ENCODE measurements at regions not wholly inside any gene's neighbourhood (a gene's known extent, or its start where the extent isn't known, plus 50 kb on each side); places are given as distances from the start of the nearest gene placed in this dataset.

DNA sequence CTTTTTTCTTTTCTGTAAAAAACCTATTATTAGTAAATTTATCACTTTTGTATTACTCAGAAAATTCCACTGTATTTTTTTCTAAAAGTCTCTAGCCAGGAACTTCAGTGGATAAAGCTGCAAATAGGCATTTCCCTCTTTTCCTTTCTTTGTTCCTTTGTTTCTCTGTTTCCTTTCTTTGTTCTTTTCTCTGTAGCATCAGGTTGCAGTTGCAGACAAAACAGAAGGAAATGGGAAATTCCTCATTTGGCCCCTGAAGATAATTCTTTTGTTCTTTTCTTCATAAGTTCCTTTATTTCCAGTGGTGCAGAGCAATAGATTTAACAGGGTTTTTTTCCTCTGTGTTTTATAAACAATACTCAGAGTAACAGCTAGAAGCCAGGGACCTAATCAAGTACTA, 416.5 kb downstream of the TBL1XR1 start:
- Histone ChIP-seq H3K9me3 (ENCODE audit: control insufficient read depth in 2 of 2, low read length in 2 of 2) (no peaks in the 10 kb centered on the region), H3K27ac (ENCODE audit: low read depth in 2 of 2, low read length in 2 of 2) (no peak overlapping the region), H3K27me3 (ENCODE audit: control insufficient read depth in 2 of 2, insufficient read depth in 2 of 2, low read length in 2 of 2) (no peaks in the 10 kb centered on the region), H3K4me1 (ENCODE audit: control insufficient read depth in 2 of 2, insufficient read depth in 2 of 2, low read length in 2 of 2) (no peaks in the 10 kb centered on the region), H3K9ac (ENCODE audit: low read depth in 1 of 2, low read length in 2 of 2) (no peak overlapping the region), H3K4me3 (ENCODE audit: low read length in 2 of 2) (no peak overlapping the region), H3K36me3 (ENCODE audit: control insufficient read depth in 2 of 2, insufficient read depth in 2 of 2, low read length in 2 of 2) (no peaks in the 10 kb centered on the region)

DNA sequence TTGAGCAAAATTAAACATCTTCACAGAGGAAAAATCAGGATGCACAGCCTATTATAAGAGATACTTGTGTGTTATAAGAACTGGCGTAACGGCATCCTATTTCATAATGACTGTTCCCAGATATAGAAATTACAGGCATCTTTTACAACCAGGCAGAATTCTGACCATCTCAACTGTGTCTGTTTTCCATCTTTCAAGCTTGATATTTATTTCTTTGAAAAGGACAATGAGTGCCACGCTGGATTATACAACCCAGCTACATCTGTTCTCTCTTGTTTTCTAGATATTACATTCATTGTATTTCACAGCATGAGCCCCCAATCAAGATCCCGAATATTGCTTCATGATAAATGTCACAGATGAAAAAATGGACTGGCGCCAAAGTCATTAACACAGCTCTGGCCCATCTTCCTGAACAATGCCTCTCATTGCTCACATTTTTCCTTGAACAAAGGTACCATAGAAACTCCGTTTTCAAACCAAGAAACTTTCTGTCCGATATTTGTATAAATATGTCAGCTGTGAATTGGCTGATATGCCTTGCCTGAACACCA, 420.6 kb downstream of the TBL1XR1 start:
- H3K27ac ChIP-seq (ENCODE audit: low read depth in 2 of 2, low read length in 2 of 2) = no peak overlapping the region
- H3K27me3 ChIP-seq (ENCODE audit: control insufficient read depth in 2 of 2, insufficient read depth in 2 of 2, low read length in 2 of 2) = no peaks in the 10 kb centered on the region
- H3K9ac ChIP-seq (ENCODE audit: low read depth in 1 of 2, low read length in 2 of 2) = no peak overlapping the region
- no peak overlapping the region for H3K4me3 ChIP-seq (ENCODE audit: low read length in 2 of 2)
- H3K9me3 ChIP-seq (ENCODE audit: control insufficient read depth in 2 of 2, low read length in 2 of 2) = peaks cover 0 to 2% of the 10 kb centered on the region in 2 donors
- no peaks in the 10 kb centered on the region for H3K36me3 ChIP-seq (ENCODE audit: control insufficient read depth in 2 of 2, insufficient read depth in 2 of 2, low read length in 2 of 2)
- H3K4me1 ChIP-seq (ENCODE audit: control insufficient read depth in 2 of 2, insufficient read depth in 2 of 2, low read length in 2 of 2) = no peaks in the 10 kb centered on the region

DNA sequence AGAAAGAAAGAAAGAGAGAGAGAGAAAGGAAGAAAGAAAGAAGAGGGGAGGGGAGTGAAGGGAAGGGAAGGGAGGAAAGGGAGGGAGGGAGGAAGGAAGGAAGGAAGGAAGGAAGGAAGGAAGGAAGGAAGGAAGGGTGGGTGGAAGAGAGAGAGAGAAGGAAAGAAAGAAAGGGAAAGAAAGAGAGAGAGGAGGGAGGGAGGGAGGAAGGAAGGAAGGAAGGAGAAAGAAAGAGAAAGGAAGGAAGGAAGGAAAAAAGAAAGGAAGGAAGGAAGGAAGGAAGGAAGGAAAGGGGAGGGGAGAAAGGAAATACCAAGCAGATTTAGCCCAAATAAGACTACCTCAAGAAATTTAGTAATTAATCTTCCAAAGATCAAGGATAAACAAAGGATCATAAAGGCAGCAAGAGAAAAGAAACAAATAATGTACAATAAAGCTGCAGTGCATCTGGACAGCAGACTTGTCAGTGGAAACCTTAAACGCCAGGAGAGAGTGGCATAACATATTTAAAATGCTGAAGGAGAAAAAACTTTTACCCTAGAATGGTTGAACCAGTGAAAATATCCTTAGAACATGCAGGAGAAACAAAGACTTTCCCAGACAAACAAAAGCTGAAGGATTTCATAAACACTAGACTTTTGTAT, 427.6 kb downstream of the TBL1XR1 start:
- H3K36me3 ChIP-seq (ENCODE audit: control insufficient read depth in 2 of 2, insufficient read depth in 2 of 2, low read length in 2 of 2) = no peaks in the 10 kb centered on the region

DNA sequence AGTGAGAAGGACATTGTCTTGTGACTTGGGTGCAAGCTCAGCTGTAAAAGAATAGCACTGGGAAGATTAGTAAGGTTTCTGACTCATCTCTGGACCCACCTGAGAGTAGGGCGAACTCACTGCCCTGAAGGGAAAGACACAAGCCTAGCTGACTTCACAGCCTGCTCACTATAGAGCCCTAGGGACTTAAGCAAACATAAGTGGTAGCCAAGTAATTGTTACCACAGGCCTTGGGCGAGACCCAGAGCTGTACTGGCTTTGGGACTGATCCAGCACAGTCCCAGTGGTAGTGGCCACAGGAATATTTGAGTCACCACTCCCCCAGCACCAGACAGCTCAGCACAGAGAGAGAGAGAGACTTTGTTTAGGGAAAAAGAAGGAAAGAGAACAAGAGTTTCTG, 429.9 kb downstream of the TBL1XR1 start:
- H3K4me1 ChIP-seq (ENCODE audit: control insufficient read depth in 2 of 2, insufficient read depth in 2 of 2, low read length in 2 of 2) = no peaks in the 10 kb centered on the region
- H3K4me3 ChIP-seq (ENCODE audit: low read length in 2 of 2) = no peak overlapping the region
- no peaks in the 10 kb centered on the region for H3K27me3 ChIP-seq (ENCODE audit: control insufficient read depth in 2 of 2, insufficient read depth in 2 of 2, low read length in 2 of 2)
- no peak overlapping the region for H3K27ac ChIP-seq (ENCODE audit: low read depth in 2 of 2, low read length in 2 of 2)
- H3K9ac ChIP-seq (ENCODE audit: low read depth in 1 of 2, low read length in 2 of 2) = no peak overlapping the region
- H3K36me3 ChIP-seq (ENCODE audit: control insufficient read depth in 2 of 2, insufficient read depth in 2 of 2, low read length in 2 of 2) = no peaks in the 10 kb centered on the region
- no peaks in the 10 kb centered on the region for H3K9me3 ChIP-seq (ENCODE audit: control insufficient read depth in 2 of 2, low read length in 2 of 2)

More for the DNA sequence above, 427.6 kb downstream of the TBL1XR1 start:
- no peaks in the 10 kb centered on the region for H3K4me1 ChIP-seq (ENCODE audit: control insufficient read depth in 2 of 2, insufficient read depth in 2 of 2, low read length in 2 of 2)
- H3K27me3 ChIP-seq (ENCODE audit: control insufficient read depth in 2 of 2, insufficient read depth in 2 of 2, low read length in 2 of 2) = no peaks in the 10 kb centered on the region
- no peak overlapping the region for H3K9ac ChIP-seq (ENCODE audit: low read depth in 1 of 2, low read length in 2 of 2)
- no peak overlapping the region for H3K4me3 ChIP-seq (ENCODE audit: low read length in 2 of 2)
- H3K9me3 ChIP-seq (ENCODE audit: control insufficient read depth in 2 of 2, low read length in 2 of 2) = peaks cover 0 to 2% of the 10 kb centered on the region in 2 donors
- no peak overlapping the region for H3K27ac ChIP-seq (ENCODE audit: low read depth in 2 of 2, low read length in 2 of 2)

DNA sequence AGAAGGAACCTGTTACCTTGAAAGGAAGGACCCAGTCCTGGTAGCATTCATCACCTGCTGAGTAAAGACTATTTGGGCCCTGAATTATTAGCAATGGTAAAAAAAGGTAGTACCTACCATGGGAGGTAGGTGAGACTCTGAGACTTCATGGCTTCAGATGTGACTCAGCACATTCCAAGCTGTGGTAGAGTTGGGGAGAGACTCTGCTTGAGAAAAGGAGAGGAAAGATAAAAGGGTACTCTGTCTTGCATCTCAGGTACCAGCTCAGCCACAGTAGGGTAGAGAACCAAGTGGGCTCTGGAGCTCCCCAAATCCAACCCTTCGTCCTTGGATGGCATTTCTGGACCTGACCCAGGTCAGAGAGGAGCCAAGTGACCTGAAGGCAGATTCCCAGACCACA, 430.4 kb downstream of the TBL1XR1 start:
- Histone ChIP-seq H3K4me1 (ENCODE audit: control insufficient read depth in 2 of 2, insufficient read depth in 2 of 2, low read length in 2 of 2) (no peaks in the 10 kb centered on the region), H3K27me3 (ENCODE audit: control insufficient read depth in 2 of 2, insufficient read depth in 2 of 2, low read length in 2 of 2) (no peaks in the 10 kb centered on the region), H3K36me3 (ENCODE audit: control insufficient read depth in 2 of 2, insufficient read depth in 2 of 2, low read length in 2 of 2) (no peaks in the 10 kb centered on the region), H3K4me3 (ENCODE audit: low read length in 2 of 2) (no peak overlapping the region), H3K9ac (ENCODE audit: low read depth in 1 of 2, low read length in 2 of 2) (no peak overlapping the region), H3K27ac (ENCODE audit: low read depth in 2 of 2, low read length in 2 of 2) (no peak overlapping the region), H3K9me3 (ENCODE audit: control insufficient read depth in 2 of 2, low read length in 2 of 2) (no peaks in the 10 kb centered on the region)

DNA sequence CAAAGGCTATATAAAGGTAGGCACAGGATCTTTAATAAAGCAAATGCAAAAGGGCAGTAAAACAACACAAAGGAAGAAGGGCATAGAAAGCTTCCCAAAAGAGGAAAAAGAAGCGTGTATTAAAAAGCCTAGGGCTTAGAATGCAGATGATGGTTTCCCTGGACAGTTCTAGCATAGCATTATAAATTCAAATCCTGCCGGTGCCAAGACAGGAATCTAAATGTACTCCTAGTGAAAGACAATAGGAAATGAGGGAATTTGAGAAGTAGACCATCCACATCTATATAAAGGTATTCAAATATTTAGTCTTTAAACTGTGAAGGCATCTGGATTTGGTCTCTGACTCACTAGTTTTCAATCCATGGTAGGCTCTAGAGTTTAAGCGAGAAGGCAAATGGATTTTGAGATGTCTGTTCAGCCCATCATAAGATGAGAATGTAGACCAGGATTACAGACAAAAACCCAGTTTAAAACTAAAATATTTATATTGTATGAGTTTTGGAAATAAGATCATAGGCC, 431.8 kb downstream of the TBL1XR1 start:
- Histone ChIP-seq H3K27me3 (ENCODE audit: control insufficient read depth in 2 of 2, insufficient read depth in 2 of 2, low read length in 2 of 2) (no peaks in the 10 kb centered on the region), H3K4me3 (ENCODE audit: low read length in 2 of 2) (no peak overlapping the region), H3K27ac (ENCODE audit: low read depth in 2 of 2, low read length in 2 of 2) (no peak overlapping the region), H3K4me1 (ENCODE audit: control insufficient read depth in 2 of 2, insufficient read depth in 2 of 2, low read length in 2 of 2) (no peaks in the 10 kb centered on the region), H3K9ac (ENCODE audit: low read depth in 1 of 2, low read length in 2 of 2) (no peak overlapping the region), H3K36me3 (ENCODE audit: control insufficient read depth in 2 of 2, insufficient read depth in 2 of 2, low read length in 2 of 2) (no peaks in the 10 kb centered on the region), H3K9me3 (ENCODE audit: control insufficient read depth in 2 of 2, low read length in 2 of 2) (no peaks in the 10 kb centered on the region)

DNA sequence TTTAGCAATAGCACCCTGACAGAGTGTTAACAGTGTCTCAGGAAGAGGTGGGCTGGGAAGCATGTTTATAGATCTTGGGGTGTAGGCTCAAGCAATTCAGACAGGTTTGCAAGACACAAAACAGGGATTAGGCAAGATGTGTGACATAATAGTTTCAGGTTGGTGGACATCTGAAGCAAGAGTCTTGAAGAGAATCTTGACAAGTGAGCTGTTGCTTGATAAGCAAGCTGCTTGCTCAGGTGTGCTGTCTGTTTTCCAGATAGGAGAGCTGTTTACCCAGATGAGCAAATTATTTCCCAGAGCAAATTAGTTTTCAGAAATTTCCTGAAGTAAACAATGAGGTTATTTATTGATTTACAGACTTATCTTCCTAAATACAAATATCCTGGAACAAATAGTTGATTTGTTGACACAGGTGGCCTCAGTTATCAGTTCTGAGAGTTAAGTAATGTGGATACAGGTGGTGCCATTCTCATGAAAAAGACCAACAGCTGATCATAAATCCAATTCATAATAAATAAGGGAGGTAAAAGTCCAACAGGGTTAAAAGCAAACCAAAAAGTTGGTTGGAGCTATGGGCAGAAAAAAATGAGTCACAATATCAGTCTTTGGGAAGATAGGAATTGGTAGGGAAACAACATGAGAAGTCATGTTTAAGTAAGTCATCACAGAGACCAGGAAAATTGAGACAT, 437.3 kb downstream of the TBL1XR1 start:
- H3K27me3 ChIP-seq (ENCODE audit: control insufficient read depth in 2 of 2, insufficient read depth in 2 of 2, low read length in 2 of 2) = no peaks in the 10 kb centered on the region
- no peaks in the 10 kb centered on the region for H3K4me1 ChIP-seq (ENCODE audit: control insufficient read depth in 2 of 2, insufficient read depth in 2 of 2, low read length in 2 of 2)
- no peaks in the 10 kb centered on the region for H3K36me3 ChIP-seq (ENCODE audit: control insufficient read depth in 2 of 2, insufficient read depth in 2 of 2, low read length in 2 of 2)
- no peaks in the 10 kb centered on the region for H3K9me3 ChIP-seq (ENCODE audit: control insufficient read depth in 2 of 2, low read length in 2 of 2)
- no peak overlapping the region for H3K27ac ChIP-seq (ENCODE audit: low read depth in 2 of 2, low read length in 2 of 2)
- H3K4me3 ChIP-seq (ENCODE audit: low read length in 2 of 2) = no peak overlapping the region
- H3K9ac ChIP-seq (ENCODE audit: low read depth in 1 of 2, low read length in 2 of 2) = no peak overlapping the region

DNA sequence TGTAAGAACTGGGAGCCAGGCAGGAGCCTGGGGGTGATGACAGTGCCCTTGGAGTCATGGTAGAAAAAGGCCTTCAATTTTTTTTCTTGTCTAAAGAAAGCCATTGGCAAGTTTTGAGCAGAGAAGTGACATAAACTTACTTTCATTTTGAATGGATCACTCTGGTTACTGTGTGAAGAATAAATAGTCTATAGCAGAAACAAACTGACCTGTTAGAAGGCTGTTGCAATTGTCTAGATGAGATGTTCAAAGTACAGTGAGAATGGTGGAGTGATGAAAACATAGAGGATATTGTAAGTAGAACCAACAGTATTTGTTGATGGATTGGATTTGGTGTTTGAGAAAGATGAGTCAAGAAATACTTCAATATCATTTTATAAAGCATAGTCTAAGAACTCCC, 439.9 kb downstream of the TBL1XR1 start:
- H3K4me3 ChIP-seq (ENCODE audit: low read length in 2 of 2) = no peak overlapping the region
- no peaks in the 10 kb centered on the region for H3K9me3 ChIP-seq (ENCODE audit: control insufficient read depth in 2 of 2, low read length in 2 of 2)
- no peak overlapping the region for H3K27ac ChIP-seq (ENCODE audit: low read depth in 2 of 2, low read length in 2 of 2)
- no peaks in the 10 kb centered on the region for H3K4me1 ChIP-seq (ENCODE audit: control insufficient read depth in 2 of 2, insufficient read depth in 2 of 2, low read length in 2 of 2)
- no peaks in the 10 kb centered on the region for H3K36me3 ChIP-seq (ENCODE audit: control insufficient read depth in 2 of 2, insufficient read depth in 2 of 2, low read length in 2 of 2)
- no peaks in the 10 kb centered on the region for H3K27me3 ChIP-seq (ENCODE audit: control insufficient read depth in 2 of 2, insufficient read depth in 2 of 2, low read length in 2 of 2)
- no peak overlapping the region for H3K9ac ChIP-seq (ENCODE audit: low read depth in 1 of 2, low read length in 2 of 2)

DNA sequence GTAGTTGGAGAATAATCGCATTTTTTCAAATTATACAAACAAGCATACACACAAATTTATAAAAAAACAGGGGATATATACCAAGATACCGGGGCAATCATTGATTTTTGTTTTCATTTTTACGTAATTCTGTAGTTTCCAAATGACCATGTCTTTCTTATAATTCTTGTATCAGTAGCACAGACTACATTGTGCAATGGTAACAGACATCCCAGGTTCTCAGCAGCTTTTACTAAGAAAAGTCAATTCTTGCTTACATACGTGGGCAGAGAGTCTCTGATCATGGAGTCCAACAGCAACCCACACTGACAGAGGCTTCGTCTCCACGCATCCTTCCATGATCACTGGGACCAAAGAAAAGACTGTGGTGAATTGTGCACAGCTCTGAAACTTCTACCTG, 441.3 kb downstream of the TBL1XR1 start:
- Histone ChIP-seq H3K9ac (ENCODE audit: low read depth in 1 of 2, low read length in 2 of 2) (no peak overlapping the region), H3K27ac (ENCODE audit: low read depth in 2 of 2, low read length in 2 of 2) (no peak overlapping the region), H3K4me3 (ENCODE audit: low read length in 2 of 2) (no peak overlapping the region), H3K27me3 (ENCODE audit: control insufficient read depth in 2 of 2, insufficient read depth in 2 of 2, low read length in 2 of 2) (no peaks in the 10 kb centered on the region), H3K36me3 (ENCODE audit: control insufficient read depth in 2 of 2, insufficient read depth in 2 of 2, low read length in 2 of 2) (no peaks in the 10 kb centered on the region), H3K9me3 (ENCODE audit: control insufficient read depth in 2 of 2, low read length in 2 of 2) (no peaks in the 10 kb centered on the region), H3K4me1 (ENCODE audit: control insufficient read depth in 2 of 2, insufficient read depth in 2 of 2, low read length in 2 of 2) (no peaks in the 10 kb centered on the region)

DNA sequence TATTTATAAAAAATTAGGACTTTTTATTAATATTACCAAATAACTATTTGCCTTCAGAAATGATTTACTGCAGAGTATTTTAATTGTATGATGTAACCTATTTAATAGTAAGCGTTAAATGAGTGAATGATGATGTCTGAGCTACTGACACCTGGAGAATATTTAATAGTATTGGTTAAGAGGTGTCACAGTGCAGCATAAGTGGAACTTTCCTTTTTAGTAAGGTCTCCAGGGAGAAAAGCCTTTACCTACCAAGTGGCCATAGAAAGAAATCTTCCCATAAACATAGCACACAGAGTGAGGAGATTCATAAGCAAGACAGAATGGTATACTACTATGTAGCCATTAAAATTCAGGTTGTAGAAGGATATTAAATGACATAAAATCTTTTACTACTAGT, 441.7 kb downstream of the TBL1XR1 start:
- no peaks in the 10 kb centered on the region for H3K27me3 ChIP-seq (ENCODE audit: control insufficient read depth in 2 of 2, insufficient read depth in 2 of 2, low read length in 2 of 2)
- no peak overlapping the region for H3K4me3 ChIP-seq (ENCODE audit: low read length in 2 of 2)
- H3K9ac ChIP-seq (ENCODE audit: low read depth in 1 of 2, low read length in 2 of 2) = no peak overlapping the region
- no peaks in the 10 kb centered on the region for H3K36me3 ChIP-seq (ENCODE audit: control insufficient read depth in 2 of 2, insufficient read depth in 2 of 2, low read length in 2 of 2)
- no peaks in the 10 kb centered on the region for H3K9me3 ChIP-seq (ENCODE audit: control insufficient read depth in 2 of 2, low read length in 2 of 2)
- no peaks in the 10 kb centered on the region for H3K4me1 ChIP-seq (ENCODE audit: control insufficient read depth in 2 of 2, insufficient read depth in 2 of 2, low read length in 2 of 2)
- H3K27ac ChIP-seq (ENCODE audit: low read depth in 2 of 2, low read length in 2 of 2) = no peak overlapping the region

Data from mucosa of rectum (tissue), 2 donors.